Osteocyte (in vitro differentiated cells): ENCODE measurements at regions not wholly inside any gene's neighbourhood (a gene's known extent, or its start where the extent isn't known, plus 50 kb on each side); places are given as distances from the start of the nearest gene placed in this dataset.

ENCODE experiments used
- DNase-seq: peaks from one replicate; pipeline ENCODE4 v3.0.0; 2021; ENCODE audit warnings: mixed read lengths; ENCODE audit not compliant: unreplicated experiment; ENCODE audit errors: extremely low spot score
- H3K27ac Mint-ChIP-seq: one replicate; pipeline ENCODE4 v1.8.0; 2021; ENCODE audit warnings: mild to moderate bottlenecking, mixed read lengths; ENCODE audit not compliant: unreplicated experiment
- H3K27me3 Mint-ChIP-seq: one replicate; pipeline ENCODE4 v1.8.0; 2021; ENCODE audit warnings: mixed read lengths; ENCODE audit not compliant: unreplicated experiment
- H3K36me3 Mint-ChIP-seq: one replicate; pipeline ENCODE4 v1.8.0; 2021; ENCODE audit warnings: mixed read lengths; ENCODE audit not compliant: unreplicated experiment
- H3K4me1 Mint-ChIP-seq: one replicate; pipeline ENCODE4 v1.8.0; 2021; ENCODE audit warnings: mixed read lengths; ENCODE audit not compliant: unreplicated experiment
- H3K4me3 Mint-ChIP-seq: one replicate; pipeline ENCODE4 v1.8.0; 2021; ENCODE audit warnings: mild to moderate bottlenecking, moderate library complexity, mixed read lengths; ENCODE audit not compliant: unreplicated experiment
- H3K9me3 Mint-ChIP-seq: one replicate; pipeline ENCODE4 v1.8.0; 2021; ENCODE audit warnings: mixed read lengths; ENCODE audit not compliant: unreplicated experiment
- CTCF ChIP-seq: fragments of 200-600 bp; sonication (generic); IDR thresholded peaks from 2 replicates; pipeline ENCODE4 v1.5.0; 2021; ENCODE audit warnings: antibody characterized with exemption, mild to moderate bottlenecking, moderate library complexity

GRCh38 chr3:144390786-144391185 is 419.2 kb downstream of the DIPK2A start:
- no peak for DNase-seq
- no peaks in the 10 kb centered on the region for H3K27me3 Mint-ChIP-seq
- H3K36me3 Mint-ChIP-seq: no peaks in the 10 kb centered on the region
- H3K4me1 Mint-ChIP-seq: peaks cover 9% of the 10 kb centered on the region
- H3K9me3 Mint-ChIP-seq: no peaks in the 10 kb centered on the region
- no peak overlapping the region for H3K4me3 Mint-ChIP-seq
- TF ChIP-seq CTCF: no peak
- H3K27ac Mint-ChIP-seq: no peak overlapping the region

- no peak for DNase-seq
- H3K36me3 Mint-ChIP-seq: no peaks in the 10 kb centered on the region
- no peaks in the 10 kb centered on the region for H3K27me3 Mint-ChIP-seq
- H3K4me1 Mint-ChIP-seq: peaks cover 9% of the 10 kb centered on the region
- no peak overlapping the region for H3K27ac Mint-ChIP-seq
- TF ChIP-seq CTCF: no peak
- no peak overlapping the region for H3K4me3 Mint-ChIP-seq
- no peaks in the 10 kb centered on the region for H3K9me3 Mint-ChIP-seq
Observed at GRCh38 chr3:144391236-144391635, 419.6 kb downstream of the DIPK2A start.

GRCh38 chr3:144394032-144394431 is 422.4 kb downstream of the DIPK2A start:
- Mint-ChIP-seq H3K27ac (no peak overlapping the region), H3K4me3 (no peak overlapping the region), H3K27me3 (no peaks in the 10 kb centered on the region), H3K4me1 (peaks cover 9% of the 10 kb centered on the region), H3K9me3 (peaks cover 15% of the 10 kb centered on the region), H3K36me3 (no peaks in the 10 kb centered on the region)
- TF ChIP-seq CTCF: no peak
- DNase-seq: no peak

GRCh38 chr3:144402430-144402829 is 430.8 kb downstream of the DIPK2A start:
- Mint-ChIP-seq H3K27me3 (no peaks in the 10 kb centered on the region), H3K36me3 (peaks cover 6% of the 10 kb centered on the region), H3K4me1 (no peaks in the 10 kb centered on the region), H3K4me3 (no peak overlapping the region), H3K9me3 (peaks cover 30% of the 10 kb centered on the region), H3K27ac (no peak overlapping the region)
- no peak for DNase-seq
- no peak for TF ChIP-seq CTCF

GRCh38 chr3:144403040-144403457 is 431.4 kb downstream of the DIPK2A start:
- no peak overlapping the region for H3K4me3 Mint-ChIP-seq
- peaks cover 6% of the 10 kb centered on the region for H3K36me3 Mint-ChIP-seq
- no peaks in the 10 kb centered on the region for H3K27me3 Mint-ChIP-seq
- no peak for DNase-seq
- no peaks in the 10 kb centered on the region for H3K4me1 Mint-ChIP-seq
- no peak overlapping the region for H3K27ac Mint-ChIP-seq
- peaks cover 24% of the 10 kb centered on the region for H3K9me3 Mint-ChIP-seq
- no peak for TF ChIP-seq CTCF
